DMS53 (cell line): ENCODE measurements at regions not wholly inside any gene's neighbourhood (a gene's known extent, or its start where the extent isn't known, plus 50 kb on each side); places are given as distances from the start of the nearest gene placed in this dataset.
A peak's percentile ranks its signal among the peaks of the same experiment; 100 is the strongest.

Experiments used
- DNase-seq: peaks from one replicate; lab custom pipeline; 2025; lab: John Stamatoyannopoulos, UW

DNA sequence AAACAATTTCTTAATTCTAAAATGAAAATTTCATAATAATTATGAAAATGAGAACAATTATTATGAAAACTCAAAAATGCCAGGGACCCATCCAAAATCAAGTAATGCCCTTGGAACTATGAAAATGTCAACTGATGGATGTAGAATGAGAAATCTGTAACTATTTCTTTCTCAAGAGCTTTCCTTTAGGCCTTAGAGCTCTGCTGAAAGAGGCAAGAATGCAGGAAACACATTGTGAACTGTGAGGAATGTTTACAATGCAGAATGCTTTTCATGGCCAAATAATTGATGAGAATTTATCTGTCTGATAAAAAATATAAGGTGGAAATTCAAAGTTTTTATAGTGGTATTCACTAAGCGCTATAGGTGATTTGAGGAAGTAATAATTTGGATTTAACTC, 207.1 kb upstream of the PCDH18 start:
- no peak for DNase-seq

GRCh38 chr4:137738375-137738990, 206.2 kb upstream of the PCDH18 start:
- peak; percentile 4 for DNase-seq

DNA sequence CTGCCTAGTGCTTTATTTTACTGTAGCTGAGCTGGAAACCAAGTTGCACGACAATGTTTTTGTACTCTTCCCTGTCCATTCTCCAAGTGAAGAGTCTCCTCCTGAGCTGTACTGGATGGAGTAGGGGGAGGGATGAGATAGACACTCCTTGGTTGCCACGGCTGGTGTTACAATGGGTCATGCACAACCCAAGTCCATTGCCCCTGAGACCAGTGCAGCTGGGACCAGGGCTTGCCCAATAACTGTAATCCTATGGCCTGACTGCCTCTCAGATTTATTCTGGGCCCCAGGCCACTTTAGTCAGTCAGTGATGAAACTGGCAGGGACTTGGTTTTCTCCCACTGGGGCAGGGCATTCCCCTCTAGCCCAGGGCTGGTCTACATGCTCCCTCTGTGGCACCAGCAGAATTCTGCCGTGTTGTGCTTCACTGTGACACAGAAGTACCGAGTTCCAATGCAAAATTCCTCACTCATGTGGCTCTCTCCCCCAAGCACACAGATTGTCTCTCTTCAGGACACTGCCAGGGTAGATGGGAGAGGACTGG, 203.3 kb upstream of the PCDH18 start:
- no peak for DNase-seq

- DNase-seq: peak; percentile 88
These were observed 201.2 kb upstream of the PCDH18 start for GRCh38 chr4:137733174-137734141.

- DNase-seq: no peak
These were observed 190.6 kb upstream of the PCDH18 start for GRCh38 chr4:137722910-137723309.

DNA sequence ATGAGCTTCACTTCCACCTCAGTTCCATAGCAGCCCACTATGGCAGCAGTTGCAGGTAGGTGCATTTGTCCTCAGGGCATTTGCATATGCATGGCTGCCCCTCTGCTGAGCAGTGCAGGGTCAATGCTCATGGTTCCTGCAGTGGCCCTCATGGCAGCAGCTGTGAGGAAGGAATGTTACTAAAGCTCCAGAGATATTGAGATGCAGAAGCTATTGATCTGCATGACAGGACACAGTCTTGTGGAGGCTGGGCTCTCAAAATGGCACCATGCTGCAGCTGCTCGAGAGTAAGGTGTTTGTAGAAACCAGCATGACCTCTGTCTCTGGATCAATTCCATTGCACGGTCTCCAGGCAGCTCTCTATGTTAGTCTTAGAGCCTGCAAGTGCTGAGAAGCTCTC, 179.2 kb upstream of the PCDH18 start:
- no peak for DNase-seq

GRCh38 chr4:137707626-137708025, 175.3 kb upstream of the PCDH18 start:
- DNase-seq: peak; percentile 9

DNA sequence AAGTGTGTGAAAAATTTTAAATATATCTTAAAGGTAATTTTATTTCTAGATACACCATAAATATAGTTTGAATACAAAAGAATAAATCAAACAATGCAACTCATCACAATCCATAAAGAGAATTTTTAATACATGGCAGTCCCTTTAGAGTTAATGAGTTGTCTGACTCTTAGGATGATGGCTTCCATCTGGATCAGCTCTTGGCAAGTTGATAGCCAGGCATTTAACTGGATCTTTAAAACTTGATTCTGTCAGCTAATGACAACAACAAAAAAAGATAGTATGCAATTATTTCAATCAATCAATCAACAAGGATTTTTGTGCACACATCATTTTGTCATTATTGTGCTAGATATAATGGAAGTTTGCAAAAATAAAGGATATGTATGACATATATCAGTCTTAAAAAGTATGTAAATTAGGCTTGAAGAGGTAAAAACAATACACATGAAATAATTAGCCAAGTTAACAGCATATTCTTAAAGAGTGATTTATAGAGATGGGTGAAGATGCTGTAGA, 174.9 kb upstream of the PCDH18 start:
- no peak for DNase-seq

DNA sequence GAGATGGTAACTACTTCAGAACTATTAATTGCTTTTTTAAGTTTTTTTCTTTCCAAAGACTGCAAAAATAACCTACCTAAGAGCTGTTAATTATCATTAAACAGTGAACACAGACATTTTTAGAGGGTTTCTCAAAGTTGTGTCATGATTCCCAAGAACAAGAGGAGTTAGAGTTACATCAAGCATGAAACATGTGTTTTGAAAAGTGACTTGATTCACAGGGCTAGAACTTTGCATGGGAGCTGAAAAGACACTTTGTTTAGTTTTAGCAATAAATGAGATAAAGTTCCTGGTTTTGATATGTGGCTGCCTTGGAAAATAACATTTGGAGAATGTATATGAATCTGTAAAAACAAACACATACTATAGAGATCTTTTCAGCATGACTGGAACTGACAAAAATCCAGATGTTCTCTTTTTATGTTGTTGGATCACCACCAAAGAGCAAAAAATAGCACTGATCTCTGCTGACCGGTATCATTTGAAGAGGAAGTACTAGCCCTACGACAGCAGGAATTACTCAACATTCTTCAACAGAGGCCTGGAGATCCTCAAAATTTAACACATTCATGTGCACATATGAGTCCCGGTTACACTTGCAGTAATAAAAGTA, 173.0 kb upstream of the PCDH18 start:
- no peak for DNase-seq

- DNase-seq: peak; percentile 14
These were observed 170.9 kb upstream of the PCDH18 start for GRCh38 chr4:137703195-137703594.

- DNase-seq: no peak
These were observed 170.2 kb upstream of the PCDH18 start for GRCh38 chr4:137702512-137702911.

GRCh38 chr4:137701401-137701800, 169.1 kb upstream of the PCDH18 start:
- DNase-seq: no peak

DNA sequence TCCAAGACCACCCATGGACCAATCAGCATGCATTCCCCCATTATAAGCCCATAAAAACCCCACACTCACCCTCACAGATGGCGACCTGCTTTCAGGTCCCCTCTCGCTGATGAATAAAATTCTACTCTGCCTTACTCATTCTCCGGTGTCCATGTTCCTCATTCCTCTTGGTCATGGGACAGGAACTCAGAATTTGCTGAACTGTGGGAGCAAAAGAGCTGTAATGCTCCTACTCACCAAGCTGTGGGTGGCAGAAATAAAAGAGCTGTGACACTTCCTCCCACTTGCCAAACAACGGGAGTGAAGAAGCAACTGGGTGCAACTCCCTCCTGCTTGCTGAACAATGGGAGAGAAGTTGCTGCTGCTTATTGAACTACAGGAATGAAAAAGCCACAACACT, 168.5 kb upstream of the PCDH18 start:
- no peak for DNase-seq

DNA sequence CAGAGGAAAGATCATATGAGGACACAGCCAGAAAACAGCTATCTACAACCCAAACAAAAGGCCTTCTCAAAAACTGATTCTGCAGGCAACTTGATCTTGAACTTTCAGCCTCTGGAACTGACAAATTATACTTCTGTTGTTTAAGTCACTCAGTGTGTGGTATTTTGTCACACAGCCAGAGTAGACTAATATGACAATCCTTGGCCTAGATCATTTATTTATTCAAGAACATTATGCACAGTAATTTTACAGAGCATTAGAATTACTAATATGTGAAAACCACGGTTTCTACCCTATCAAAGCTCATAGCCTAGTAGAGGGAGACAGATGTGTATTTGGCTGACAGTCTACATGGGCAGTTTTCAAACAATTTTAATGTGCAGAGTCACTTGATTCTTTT, 167.8 kb upstream of the PCDH18 start:
- no peak for DNase-seq

DNA sequence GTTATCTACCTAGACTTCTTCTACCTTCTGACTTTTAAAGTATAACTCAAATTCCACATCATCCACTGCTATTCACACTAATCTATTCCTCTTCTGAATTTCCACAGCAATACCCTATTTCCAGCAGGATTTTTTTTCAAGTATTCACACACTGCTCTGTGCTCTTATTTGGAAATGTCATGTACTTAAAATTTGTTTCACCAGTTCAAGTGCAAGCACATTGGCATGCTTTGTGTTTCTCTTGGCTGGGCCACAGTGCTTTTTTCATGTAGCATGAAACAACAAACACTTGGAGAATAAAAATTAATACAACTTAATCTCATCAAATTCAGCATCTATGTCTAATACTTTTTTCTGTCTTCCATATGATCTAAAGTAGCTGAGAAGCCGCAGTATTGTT, 161.8 kb upstream of the PCDH18 start:
- no peak for DNase-seq

GRCh38 chr4:137693641-137694040, 161.3 kb upstream of the PCDH18 start:
- DNase-seq: no peak

DNA sequence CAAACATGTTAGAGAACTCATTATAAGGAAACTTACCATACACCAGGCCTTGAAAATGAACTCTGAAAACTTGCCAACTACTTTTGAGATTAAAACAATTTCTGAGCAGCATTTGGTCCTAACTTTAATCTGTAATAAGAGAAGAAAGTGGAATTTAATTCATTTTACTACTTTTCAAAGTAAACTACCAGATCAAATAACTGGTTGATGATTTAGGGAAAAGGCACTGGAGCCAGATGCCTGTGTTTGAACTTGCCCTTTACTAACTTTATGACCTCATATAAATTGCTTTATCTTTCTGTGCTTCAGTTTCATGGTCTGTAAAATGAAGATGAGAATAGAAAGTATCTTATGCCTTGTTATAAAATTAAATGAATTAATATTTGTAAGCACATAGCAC, 159.9 kb upstream of the PCDH18 start:
- no peak for DNase-seq

DNA sequence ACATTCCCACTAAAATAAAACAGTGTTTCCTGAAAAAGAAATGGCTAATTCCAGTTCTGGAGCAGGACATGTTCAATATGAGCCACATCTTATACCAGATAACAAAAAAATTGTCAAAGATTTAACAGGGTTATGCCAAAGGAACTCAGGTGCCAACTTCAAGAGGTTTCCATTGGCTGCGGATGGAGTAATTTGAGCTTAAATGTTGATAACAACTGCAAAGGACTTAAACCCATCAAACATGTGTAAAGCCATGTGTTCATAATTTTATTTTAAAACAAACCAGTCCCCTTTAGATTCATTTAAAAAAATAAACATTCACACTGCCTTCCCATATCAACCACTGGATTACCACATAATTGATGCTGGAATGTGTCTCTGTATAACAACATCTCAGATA, 156.4 kb upstream of the PCDH18 start:
- no peak for DNase-seq

GRCh38 chr4:137685357-137685756, 153.1 kb upstream of the PCDH18 start:
- no peak for DNase-seq

GRCh38 chr4:137681081-137681480, 148.8 kb upstream of the PCDH18 start:
- no peak for DNase-seq

DNA sequence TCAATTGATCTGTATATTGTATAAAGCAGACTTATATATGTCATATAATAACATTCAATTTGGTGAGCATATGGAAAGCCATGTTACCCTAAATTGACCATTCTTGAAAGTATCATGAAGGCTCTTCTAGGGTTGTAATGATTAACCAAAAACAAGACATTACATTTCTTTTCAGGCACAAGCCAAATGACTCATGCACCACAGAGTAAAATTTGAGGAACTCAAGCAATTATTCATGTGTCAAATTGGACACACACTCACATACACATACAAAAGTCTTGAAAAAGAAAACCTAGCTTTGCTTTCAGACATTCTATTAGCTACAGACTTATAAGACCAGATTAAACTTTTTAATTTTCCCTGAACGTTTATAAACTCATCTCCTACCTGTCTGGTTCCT, 146.5 kb upstream of the PCDH18 start:
- DNase-seq: peak; percentile 18

GRCh38 chr4:137677863-137678262, 145.6 kb upstream of the PCDH18 start:
- DNase-seq: no peak
